Dendritic cell treated with granulocyte-macrophage colony-stimulating factor and Interleukin-4, amounts not matched to agents 40 ng/mL and 50 ng/mL, for 4 days (primary cell): ENCODE measurements at regions not wholly inside any gene's neighbourhood (a gene's known extent, or its start where the extent isn't known, plus 50 kb on each side); places are given as distances from the start of the nearest gene placed in this dataset.

Source experiments
- H3K27ac Mint-ChIP-seq: one replicate; pipeline ENCODE4 v1.8.0; 2022; ENCODE audit warnings: mild to moderate bottlenecking, mixed read lengths
- H3K27me3 Mint-ChIP-seq: one replicate; pipeline ENCODE4 v1.8.0; 2022; ENCODE audit warnings: mild to moderate bottlenecking, mixed read lengths
- H3K36me3 Mint-ChIP-seq: one replicate; pipeline ENCODE4 v1.8.0; 2022; ENCODE audit warnings: low read depth, mixed read lengths
- H3K4me1 Mint-ChIP-seq: one replicate; pipeline ENCODE4 v1.8.0; 2022; ENCODE audit warnings: low read depth, mixed read lengths
- H3K4me3 Mint-ChIP-seq: one replicate; pipeline ENCODE4 v1.8.0; 2022; ENCODE audit warnings: mild to moderate bottlenecking, moderate library complexity, mixed read lengths
- H3K9me3 Mint-ChIP-seq: one replicate; pipeline ENCODE4 v1.8.0; 2022; ENCODE audit warnings: mixed read lengths
- intact Hi-C: fragments of 100-400 bp; cut with micrococcal nuclease; formaldehyde crosslinking; loops from one replicate; pipeline ENCODE4 v1.15.0; 2022

DNA sequence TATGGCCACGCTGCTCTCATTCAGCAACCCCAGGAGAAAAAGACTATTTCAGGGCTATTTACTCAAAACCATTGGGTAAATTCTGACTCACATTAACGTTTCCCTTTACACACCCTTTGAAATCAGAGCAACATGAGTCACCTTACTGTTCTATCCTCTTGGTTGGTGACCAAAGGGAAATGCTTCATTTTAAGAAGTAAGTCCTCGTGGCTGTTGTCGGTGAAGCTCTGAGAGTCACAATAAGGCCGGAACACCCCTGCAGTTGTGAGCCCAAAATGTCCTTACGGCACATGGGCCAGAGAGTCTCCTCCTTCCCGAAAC, 56.3 kb upstream of the SPRY1 start:
- no peak overlapping the region for H3K4me3 Mint-ChIP-seq
- no peak overlapping the region for H3K27ac Mint-ChIP-seq
- H3K4me1 Mint-ChIP-seq = peaks cover 32% of the 10 kb centered on the region
- peaks cover 4% of the 10 kb centered on the region for H3K9me3 Mint-ChIP-seq
- intact Hi-C loops = no loop called here
- no peaks in the 10 kb centered on the region for H3K27me3 Mint-ChIP-seq
- no peaks in the 10 kb centered on the region for H3K36me3 Mint-ChIP-seq

DNA sequence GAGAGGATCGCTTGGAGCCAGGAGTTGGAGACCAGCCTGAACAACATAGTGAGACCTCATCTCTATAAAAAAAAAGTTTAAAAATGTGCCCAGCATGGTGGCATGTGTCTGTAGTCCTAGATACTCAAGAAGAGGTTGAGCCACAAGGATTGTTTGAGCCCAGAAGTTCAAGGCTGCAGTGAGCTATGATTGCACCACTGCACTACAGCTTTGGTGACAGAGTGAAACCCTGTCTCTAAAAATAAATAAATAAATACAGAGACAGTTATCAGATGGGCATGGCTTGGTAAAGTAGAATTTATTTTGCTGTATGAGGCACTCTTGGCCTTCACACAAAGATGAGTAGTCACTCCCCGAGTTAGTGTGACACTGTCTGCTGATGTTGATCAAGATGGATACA, 54.1 kb upstream of the SPRY1 start:
- no peaks in the 10 kb centered on the region for H3K9me3 Mint-ChIP-seq
- H3K36me3 Mint-ChIP-seq = no peaks in the 10 kb centered on the region
- intact Hi-C loops = no loop called here
- H3K4me3 Mint-ChIP-seq = no peak overlapping the region
- no peak overlapping the region for H3K27ac Mint-ChIP-seq
- H3K4me1 Mint-ChIP-seq = peaks cover 32% of the 10 kb centered on the region
- H3K27me3 Mint-ChIP-seq = no peaks in the 10 kb centered on the region

DNA sequence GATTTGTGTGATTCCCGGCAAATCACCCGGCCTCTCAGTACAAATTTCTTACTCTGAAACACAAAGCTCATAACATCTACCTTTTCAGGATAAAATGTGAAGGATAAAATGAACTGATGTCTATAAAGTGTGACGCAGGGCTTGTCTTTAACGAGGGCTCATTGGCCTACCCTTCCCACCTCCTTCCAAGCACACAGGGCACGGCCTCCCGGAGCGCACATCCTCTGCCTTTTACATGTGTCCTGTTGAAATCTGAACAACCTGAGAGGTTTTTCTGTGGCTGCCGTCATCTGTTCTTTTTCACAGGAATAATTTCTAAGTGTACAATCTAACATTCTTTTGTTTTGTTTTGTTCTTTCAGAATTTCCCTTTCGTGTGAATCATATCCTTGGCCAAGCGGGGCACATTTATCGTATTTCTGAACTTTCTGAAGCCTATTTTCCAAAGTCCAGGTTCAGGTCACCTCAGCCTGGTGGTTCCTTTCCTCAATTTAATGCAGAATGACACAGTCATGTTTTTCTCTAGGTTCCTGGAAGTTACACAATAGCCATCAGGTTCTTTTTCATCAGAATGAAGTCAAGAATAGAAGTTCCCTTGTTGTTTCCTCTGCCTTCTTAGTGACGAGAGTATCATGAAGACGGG, 53.1 kb upstream of the SPRY1 start:
- Mint-ChIP-seq H3K36me3 (no peaks in the 10 kb centered on the region), H3K4me1 (peaks cover 32% of the 10 kb centered on the region), H3K4me3 (no peak overlapping the region), H3K27me3 (no peaks in the 10 kb centered on the region), H3K9me3 (no peaks in the 10 kb centered on the region), H3K27ac (no peak overlapping the region)
- intact Hi-C loops = no loop called here

DNA sequence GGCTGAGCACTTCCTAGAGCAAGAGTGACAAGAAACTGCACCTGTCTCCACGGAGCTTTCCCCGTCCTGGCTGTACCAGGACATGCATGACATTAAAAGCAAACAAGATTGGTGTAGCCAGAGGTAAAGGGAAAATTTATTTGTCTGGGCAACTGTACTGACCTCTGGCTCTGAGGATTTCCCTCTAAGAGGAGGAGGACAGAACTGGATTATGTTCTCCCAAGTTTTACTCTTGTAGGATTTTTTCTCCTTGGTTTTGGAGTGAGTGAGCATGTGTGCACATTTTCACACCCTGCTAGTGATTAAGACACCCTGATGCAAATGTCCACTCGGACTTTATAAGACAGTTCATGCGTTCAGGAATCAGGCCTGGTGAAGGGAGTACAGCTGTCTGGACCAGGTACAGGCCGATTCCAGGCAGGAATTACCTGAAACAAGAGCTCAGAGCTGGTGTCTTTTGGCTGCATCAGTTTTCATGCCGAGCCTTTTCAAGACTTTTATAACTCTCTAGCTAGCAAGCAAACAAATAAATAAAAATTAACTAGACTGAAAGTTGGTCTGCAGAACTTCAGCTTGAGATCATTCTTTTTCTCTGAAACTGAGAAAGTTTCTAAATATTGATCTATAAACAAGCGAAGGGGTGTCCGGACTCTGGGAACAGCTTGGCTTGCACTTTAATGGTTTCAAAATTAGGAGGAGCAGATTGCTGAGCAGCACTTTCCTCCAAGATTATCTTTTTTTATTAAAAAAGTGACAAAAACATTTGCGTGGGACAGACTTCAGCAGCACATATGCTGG, 51.3 kb upstream of the SPRY1 start:
- Mint-ChIP-seq H3K9me3 (no peaks in the 10 kb centered on the region), H3K36me3 (no peaks in the 10 kb centered on the region), H3K4me1 (peaks cover 22% of the 10 kb centered on the region), H3K4me3 (no peak overlapping the region), H3K27me3 (peaks cover 2% of the 10 kb centered on the region), H3K27ac (no peak overlapping the region)
- intact Hi-C loops = no loop called here

DNA sequence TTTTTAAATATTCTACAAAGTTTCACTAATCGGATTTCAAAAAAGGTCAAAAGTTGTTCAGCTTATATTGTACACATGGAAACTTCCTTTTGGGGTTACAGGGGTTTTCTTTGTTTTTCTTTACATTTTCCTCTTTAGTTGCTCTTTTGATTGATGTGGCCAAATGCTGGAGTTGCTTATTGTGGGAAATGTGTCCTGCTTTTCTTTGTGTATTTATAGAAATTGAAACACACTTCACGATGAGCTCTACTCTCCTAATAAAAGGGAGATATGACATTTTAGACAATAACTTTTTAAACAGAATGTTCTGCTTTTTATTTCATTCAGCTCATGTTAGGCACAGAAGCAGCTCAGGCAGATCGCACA, 50.7 kb upstream of the SPRY1 start:
- H3K27ac Mint-ChIP-seq = no peak overlapping the region
- H3K4me3 Mint-ChIP-seq = no peak overlapping the region
- no peaks in the 10 kb centered on the region for H3K36me3 Mint-ChIP-seq
- H3K27me3 Mint-ChIP-seq = peaks cover 2% of the 10 kb centered on the region
- intact Hi-C loops = no loop called here
- no peaks in the 10 kb centered on the region for H3K9me3 Mint-ChIP-seq
- peaks cover 16% of the 10 kb centered on the region for H3K4me1 Mint-ChIP-seq

DNA sequence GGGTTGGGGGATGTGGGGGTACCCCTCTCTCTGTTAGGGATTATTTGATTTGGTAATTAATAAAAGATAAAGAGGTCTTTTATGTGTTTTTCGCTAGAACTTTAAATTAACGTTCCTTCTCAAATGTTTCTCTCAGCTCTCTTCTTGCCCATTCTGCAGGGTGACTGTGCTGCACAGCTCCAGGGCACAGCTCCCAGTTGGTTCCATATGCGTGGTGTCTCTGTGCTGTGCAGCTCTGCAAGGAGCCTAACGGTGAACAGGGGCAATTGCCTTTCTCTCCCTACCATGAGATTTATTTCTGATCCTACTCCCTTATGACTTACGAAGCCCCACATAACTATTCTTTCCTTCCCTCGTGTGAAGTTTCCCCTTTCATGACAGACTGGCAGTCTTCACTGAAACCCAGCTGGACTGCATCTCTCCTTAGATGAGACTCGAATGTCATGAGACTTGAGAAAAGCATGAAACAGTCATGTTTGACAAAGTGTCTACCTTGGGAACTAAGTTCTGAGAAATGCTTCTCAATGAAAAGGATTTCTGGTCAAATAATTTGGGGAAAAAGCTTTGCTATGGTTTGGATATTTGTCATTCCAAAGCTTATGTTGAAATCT, 50.2 kb upstream of the SPRY1 start:
- Mint-ChIP-seq H3K27ac (no peak overlapping the region), H3K27me3 (peaks cover 2% of the 10 kb centered on the region), H3K4me3 (no peak overlapping the region), H3K36me3 (no peaks in the 10 kb centered on the region), H3K9me3 (no peaks in the 10 kb centered on the region), H3K4me1 (peaks cover 14% of the 10 kb centered on the region)
- intact Hi-C loops = no loop called here
